H1 (cell line): ENCODE measurements at regions not wholly inside any gene's neighbourhood (a gene's known extent, or its start where the extent isn't known, plus 50 kb on each side); places are given as distances from the start of the nearest gene placed in this dataset.

Experiments
- ATF3 ChIP-seq: IDR thresholded peaks from 2 replicates; pipeline ENCODE4 v1.6.1; 2011; ENCODE audit warnings: low read depth, mild to moderate bottlenecking, low read length; ENCODE audit not compliant: insufficient read depth
- BRCA1 ChIP-seq: IDR thresholded peaks from 2 replicates; pipeline ENCODE4 v1.6.1; 2012; ENCODE audit warnings: low read depth, low read length, improper control_type of control experiment
- CHD7 ChIP-seq: fragments of 300-600 bp; sonication (generic); IDR thresholded peaks from 2 replicates; pipeline ENCODE4 v1.7.1; 2012; ENCODE audit warnings: low read length, moderate library complexity, mild to moderate bottlenecking, inconsistent platforms; ENCODE audit not compliant: insufficient replicate concordance
- CTCF ChIP-seq, 3 experiments: IDR thresholded peaks; 1 replicate in 2 of 3; 2 replicates in 1 of 3; pipeline versions ENCODE4 v1.5.1 to v1.6.1; 2011; ENCODE audit warnings: low read length in 3 of 3, mild to moderate bottlenecking in 3 of 3, inconsistent platforms in 2 of 3, low read depth in 1 of 3, moderate library complexity in 1 of 3; ENCODE audit not compliant: insufficient read depth in 1 of 3; ENCODE audit errors: control extremely low read depth in 1 of 3
- EZH2 ChIP-seq: fragments of 200-600 bp; sonication (generic); IDR thresholded peaks from 2 replicates; pipeline ENCODE4 v1.7.1; 2012; ENCODE audit warnings: low read depth, mild to moderate bottlenecking, moderate library complexity, low read length, inconsistent platforms; ENCODE audit not compliant: severe bottlenecking
- MAFK ChIP-seq: IDR thresholded peaks from 2 replicates; pipeline ENCODE4 v1.6.1; 2012; ENCODE audit warnings: low read depth, mild to moderate bottlenecking, improper control_type of control experiment, low read length
- MAX ChIP-seq: IDR thresholded peaks from 2 replicates; pipeline ENCODE4 v1.6.1; 2012; ENCODE audit warnings: inconsistent platforms
- POLR2A ChIP-seq, 2 experiments: IDR thresholded peaks; 1 replicate in 1 of 2; 2 replicates in 1 of 2; pipeline ENCODE4 v1.6.1; 2011; ENCODE audit warnings: low read depth in 2 of 2, low read length in 2 of 2, mild to moderate bottlenecking in 2 of 2; ENCODE audit errors: control extremely low read depth in 1 of 2
- POLR2AphosphoS5 ChIP-seq: IDR thresholded peaks from 2 replicates; pipeline ENCODE4 v1.6.1; 2011; ENCODE audit warnings: low read depth, low read length
- RBBP5 ChIP-seq: IDR thresholded peaks from 2 replicates; pipeline ENCODE4 v1.7.1; 2012; ENCODE audit warnings: low read depth, mild to moderate bottlenecking, inconsistent platforms, low read length, moderate library complexity, borderline replicate concordance
- SIN3A ChIP-seq, 2 experiments: IDR thresholded peaks in 1 of 2; conservative IDR thresholded peaks in 1 of 2; 2 replicates each; pipeline ENCODE4 v1.6.1; 2011 to 2012; ENCODE audit warnings: low read length in 2 of 2, improper control_type of control experiment in 1 of 2, low read depth in 1 of 2, mild to moderate bottlenecking in 1 of 2
- SP2 ChIP-seq: IDR thresholded peaks from 2 replicates; pipeline ENCODE4 v1.6.1; 2012; ENCODE audit warnings: mild to moderate bottlenecking, low read length, inconsistent platforms

GRCh38 chr6:168153553-168153952 lies 74.5 kb upstream of the FRMD1 start:
- no peak for TF ChIP-seq ATF3
- TF ChIP-seq MAX, result no peak
- no peak for TF ChIP-seq SP2
- no peak for TF ChIP-seq CTCF (IDR thresholded peaks at IDR 0.05; ENCODE audit: control extremely low read depth in 1 of 3, insufficient read depth in 1 of 3, low read depth in 1 of 3, low read length in 3 of 3)
- no peak for TF ChIP-seq MAFK
- no peak for TF ChIP-seq BRCA1
- no peak for TF ChIP-seq RBBP5
- TF ChIP-seq EZH2, result no peak
- no peak for TF ChIP-seq SIN3A (conservative IDR thresholded peaks at IDR 0.05 in 1 of 2, IDR thresholded peaks at IDR 0.05 in 1 of 2; ENCODE audit: low read depth in 1 of 2, low read length in 2 of 2)
- no peak for TF ChIP-seq POLR2A (IDR thresholded peaks at IDR 0.05; ENCODE audit: control extremely low read depth in 1 of 2, low read depth in 2 of 2, low read length in 2 of 2)
- TF ChIP-seq POLR2AphosphoS5, result no peak
- TF ChIP-seq CHD7, result no peak
